Gastrocnemius medialis (tissue), 4 donors: ENCODE measurements at regions not wholly inside any gene's neighbourhood (a gene's known extent, or its start where the extent isn't known, plus 50 kb on each side); places are given as distances from the start of the nearest gene placed in this dataset.
"Not testable (repeated sequence)": the region's sequence is repeated elsewhere in the genome, so short reads cannot be mapped to it uniquely, and the experiment has no call there.

Source experiments
- ATAC-seq, 2 donors: fragments of 150-250 bp; one replicate each; pipeline ENCODE4 v1.9.1; 2016
- DNase-seq, 2 donors: peaks; one replicate each; pipeline ENCODE4 v3.0.0-alpha.2; 2019
- H3K27ac ChIP-seq, 4 donors: fragments of 200-600 bp; sonication (generic); 1 replicate in 1 of 4; 2 replicates in 3 of 4; pipeline ENCODE4 v1.5.1; 2016 to 2018; ENCODE audit warnings: mild to moderate bottlenecking in 2 of 4, moderate library complexity in 1 of 4
- H3K27me3 ChIP-seq, 3 donors: fragments of 200-600 bp; sonication (generic) in 2 of 3; 1 replicate in 1 of 3; 2 replicates in 2 of 3; pipeline versions ENCODE4 v1.5.1 to v1.6.0; 2016 to 2019; ENCODE audit warnings: mild to moderate bottlenecking in 1 of 3, moderate library complexity in 1 of 3
- H3K36me3 ChIP-seq, 2 donors: fragments of 200-600 bp; sonication (generic) in 1 of 2; one replicate each; pipeline ENCODE4 v1.5.1; 2017 to 2018
- H3K4me1 ChIP-seq, 2 donors: fragments of 200-600 bp; sonication (generic) in 1 of 2; one replicate each; pipeline ENCODE4 v1.5.1; 2016 to 2017; ENCODE audit warnings: mild to moderate bottlenecking in 2 of 2
- H3K4me3 ChIP-seq, 4 donors: fragments of 200-600 bp; sonication (generic) in 3 of 4; 1 replicate in 1 of 4; 2 replicates in 3 of 4; pipeline ENCODE4 v1.5.1; 2016 to 2019; ENCODE audit warnings: mild to moderate bottlenecking in 2 of 4
- H3K9me3 ChIP-seq, 3 donors: fragments of 200-600 bp; sonication (generic) in 2 of 3; 1 replicate in 1 of 3; 2 replicates in 2 of 3; pipeline ENCODE4 v1.5.1; 2016 to 2019
- CTCF ChIP-seq, 5 experiments: fragments of 450-650 bp in 3 of 5; fragments of 200-600 bp in 2 of 5; sonication (generic) in 2 of 5; IDR thresholded peaks in 4 of 5; conservative IDR thresholded peaks in 1 of 5; 1 replicate in 4 of 5; 2 replicates in 1 of 5; pipeline ENCODE4 v1.5.1; 2016 to 2019; ENCODE audit warnings: antibody characterized with exemption in 5 of 5, mild to moderate bottlenecking in 3 of 5, moderate library complexity in 3 of 5
- POLR2A ChIP-seq, 2 donors: fragments of 450-650 bp; IDR thresholded peaks; one replicate each; pipeline ENCODE4 v1.6.1; 2017; ENCODE audit warnings: antibody characterized with exemption in 2 of 2, mild to moderate bottlenecking in 2 of 2, moderate library complexity in 2 of 2
- in situ Hi-C, 4 donors: fragments of 200-750 bp; cut with MboI; loops; one replicate each; pipeline versions ENCODE4 v1.15.0 to v1.8.0; 2017; ENCODE audit warnings: low sequenced_read_pairs in 4 of 4
- intact Hi-C: fragments of 100-400 bp; cut with DNase I; formaldehyde crosslinking; loops from one replicate; pipeline ENCODE4 v1.15.1; 2023; ENCODE audit warnings: low total_unique reads

GRCh38 chr12:124699909-124700308 lies 132.5 kb upstream of the NCOR2 start:
- Histone ChIP-seq H3K4me3 (no peak overlapping the region), H3K4me1 (peaks cover 4 to 9% of the 10 kb centered on the region in 2 donors), H3K27ac (no peak overlapping the region), H3K36me3 (no peaks in the 10 kb centered on the region), H3K9me3 (no peaks in the 10 kb centered on the region), H3K27me3 (no peaks in the 10 kb centered on the region)
- no peak for DNase-seq
- TF ChIP-seq POLR2A (IDR thresholded peaks at IDR 0.05) = no peak
- no peak for TF ChIP-seq CTCF (IDR thresholded peaks at IDR 0.05 in 4 of 5, conservative IDR thresholded peaks at IDR 0.05 in 1 of 5)
- in situ Hi-C loops = no loop called here
- intact Hi-C loops = no loop called here
- no peak for ATAC-seq

- ATAC-seq (no peak), DNase-seq (no peak)
- no peak for TF ChIP-seq CTCF (IDR thresholded peaks at IDR 0.05 in 4 of 5, conservative IDR thresholded peaks at IDR 0.05 in 1 of 5)
- TF ChIP-seq POLR2A (IDR thresholded peaks at IDR 0.05) = no peak
- Histone ChIP-seq H3K27ac (no peak overlapping the region), H3K36me3 (no peaks in the 10 kb centered on the region), H3K9me3 (no peaks in the 10 kb centered on the region), H3K27me3 (no peaks in the 10 kb centered on the region), H3K4me1 (peaks cover 4 to 9% of the 10 kb centered on the region in 2 donors), H3K4me3 (no peak overlapping the region)
- intact Hi-C loops (no loop called here), in situ Hi-C loops (no loop called here)
Measured at GRCh38 chr12:124698998-124699305, 131.5 kb upstream of the NCOR2 start.

- Histone ChIP-seq H3K36me3 (no peaks in the 10 kb centered on the region), H3K9me3 (no peaks in the 10 kb centered on the region), H3K4me1 (peaks cover 4 to 9% of the 10 kb centered on the region in 2 donors), H3K27me3 (no peaks in the 10 kb centered on the region), H3K4me3 (no peak overlapping the region), H3K27ac (no peak overlapping the region)
- no peak for TF ChIP-seq CTCF (IDR thresholded peaks at IDR 0.05 in 4 of 5, conservative IDR thresholded peaks at IDR 0.05 in 1 of 5)
- no peak for TF ChIP-seq POLR2A (IDR thresholded peaks at IDR 0.05)
- no peak for ATAC-seq
- in situ Hi-C loops = no loop called here
- intact Hi-C loops = no loop called here
- no peak for DNase-seq
Measured at GRCh38 chr12:124698211-124698997, 131.0 kb upstream of the NCOR2 start.

GRCh38 chr12:124697722-124698121 lies 130.3 kb upstream of the NCOR2 start:
- H3K4me1 ChIP-seq, DNase-seq, H3K27ac ChIP-seq, intact Hi-C loops, H3K27me3 ChIP-seq, in situ Hi-C loops, H3K36me3 ChIP-seq, ATAC-seq, H3K9me3 ChIP-seq, H3K4me3 ChIP-seq: not testable (repeated sequence)

GRCh38 chr12:124696693-124697476 lies 129.5 kb upstream of the NCOR2 start:
- DNase-seq (no peak), ATAC-seq (no peak)
- TF ChIP-seq POLR2A (IDR thresholded peaks at IDR 0.05) (no peak), CTCF (IDR thresholded peaks at IDR 0.05 in 4 of 5, conservative IDR thresholded peaks at IDR 0.05 in 1 of 5) (no peak)
- H3K27me3 ChIP-seq = no peaks in the 10 kb centered on the region
- H3K4me3 ChIP-seq = no peak overlapping the region
- H3K36me3 ChIP-seq = no peaks in the 10 kb centered on the region
- no peaks in the 10 kb centered on the region for H3K9me3 ChIP-seq
- peaks cover 4 to 9% of the 10 kb centered on the region in 2 donors for H3K4me1 ChIP-seq
- intact Hi-C loops = no loop called here
- no peak overlapping the region for H3K27ac ChIP-seq
- in situ Hi-C loops = no loop called here
